Liver (tissue), 8 donors: ENCODE measurements at regions not wholly inside any gene's neighbourhood (a gene's known extent, or its start where the extent isn't known, plus 50 kb on each side); places are given as distances from the start of the nearest gene placed in this dataset.

ENCODE experiments used
- DNase-seq: peaks from one replicate; pipeline ENCODE4 v3.0.0-alpha.2; 2017; ENCODE audit warnings: low spot score
- H3K27ac ChIP-seq, 2 donors: one replicate each; pipeline ENCODE4 v1.7.0; 2013; ENCODE audit warnings: inconsistent platforms in 2 of 2, low read length in 2 of 2, control low read depth in 1 of 2, low read depth in 1 of 2, mild to moderate bottlenecking in 1 of 2
- H3K27me3 ChIP-seq, 4 donors: one replicate each; pipeline versions ENCODE4 v1.6.1 to v1.7.0; 2013; ENCODE audit warnings: low read length in 3 of 4, inconsistent platforms in 1 of 4, mild to moderate bottlenecking in 1 of 4, moderate library complexity in 1 of 4; ENCODE audit not compliant: control insufficient read depth in 4 of 4, insufficient read depth in 4 of 4
- H3K36me3 ChIP-seq, 4 donors: one replicate each; pipeline versions ENCODE4 v1.6.1 to v1.7.0; 2013; ENCODE audit warnings: low read length in 3 of 4, mild to moderate bottlenecking in 3 of 4, low read depth in 1 of 4, moderate library complexity in 1 of 4; ENCODE audit not compliant: control insufficient read depth in 4 of 4, insufficient read depth in 3 of 4
- H3K4me1 ChIP-seq, 4 donors: one replicate each; pipeline versions ENCODE4 v1.6.1 to v1.7.0; 2013; ENCODE audit warnings: low read length in 3 of 4, mild to moderate bottlenecking in 3 of 4, moderate library complexity in 1 of 4; ENCODE audit not compliant: control insufficient read depth in 4 of 4, insufficient read depth in 4 of 4
- H3K4me3 ChIP-seq, 3 donors: one replicate each; pipeline versions ENCODE4 v1.6.1 to v1.7.0; 2013; ENCODE audit warnings: low read length in 3 of 3, control low read depth in 1 of 3, low read depth in 1 of 3, mild to moderate bottlenecking in 1 of 3
- H3K9ac ChIP-seq, 2 donors: one replicate each; pipeline ENCODE4 v1.7.0; 2013; ENCODE audit warnings: low read length in 2 of 2, mild to moderate bottlenecking in 2 of 2, moderate library complexity in 2 of 2, control low read depth in 1 of 2, low read depth in 1 of 2
- H3K9me3 ChIP-seq, 4 donors: one replicate each; pipeline versions ENCODE4 v1.6.1 to v1.7.0; 2013; ENCODE audit warnings: low read length in 3 of 4; ENCODE audit not compliant: control insufficient read depth in 4 of 4
- ATF3 ChIP-seq: IDR thresholded peaks from 2 replicates; pipeline ENCODE4 v1.6.1; 2016; ENCODE audit warnings: antibody characterized with exemption
- CTCF ChIP-seq: fragments of 150-350 bp; IDR thresholded peaks from 2 replicates; pipeline ENCODE4 v1.5.1; 2017; ENCODE audit warnings: improper control_type of control experiment, low read depth, low read length; ENCODE audit not compliant: missing input control
- EGR1 ChIP-seq, 2 donors: IDR thresholded peaks; 2 replicates each; pipeline ENCODE4 v1.6.1; 2016 to 2018; ENCODE audit warnings: antibody characterized with exemption in 2 of 2, low read depth in 2 of 2
- FOXA1 ChIP-seq: IDR thresholded peaks from 2 replicates; pipeline ENCODE4 v1.6.1; 2016; ENCODE audit warnings: antibody characterized with exemption
- FOXA2 ChIP-seq: IDR thresholded peaks from 2 replicates; pipeline ENCODE4 v1.6.1; 2016; ENCODE audit warnings: antibody characterized with exemption
- GABPA ChIP-seq, 2 donors: IDR thresholded peaks in 1 of 2; conservative IDR thresholded peaks in 1 of 2; 2 replicates each; pipeline ENCODE4 v1.6.1; 2016; ENCODE audit warnings: antibody characterized with exemption in 2 of 2, mild to moderate bottlenecking in 1 of 2, moderate library complexity in 1 of 2
- HNF4A ChIP-seq, 2 donors: conservative IDR thresholded peaks; 2 replicates each; pipeline ENCODE4 v1.6.1; 2016; ENCODE audit warnings: antibody characterized with exemption in 2 of 2, mild to moderate bottlenecking in 2 of 2
- HNF4G ChIP-seq: IDR thresholded peaks from 2 replicates; pipeline ENCODE4 v1.6.1; 2016; ENCODE audit warnings: antibody characterized with exemption
- JUND ChIP-seq, 2 donors: IDR thresholded peaks; 2 replicates each; pipeline ENCODE4 v1.6.1; 2016; ENCODE audit warnings: antibody characterized with exemption in 2 of 2
- MAX ChIP-seq: IDR thresholded peaks from 2 replicates; pipeline ENCODE4 v1.6.1; 2016; ENCODE audit warnings: antibody characterized with exemption
- NR2F2 ChIP-seq: IDR thresholded peaks from 2 replicates; pipeline ENCODE4 v1.6.1; 2016; ENCODE audit warnings: antibody characterized with exemption
- RAD21 ChIP-seq, 2 donors: IDR thresholded peaks; 2 replicates each; pipeline ENCODE4 v1.6.1; 2016; ENCODE audit warnings: antibody characterized with exemption in 2 of 2, mild to moderate bottlenecking in 2 of 2
- REST ChIP-seq: IDR thresholded peaks from 2 replicates; pipeline ENCODE4 v1.6.1; 2016; ENCODE audit warnings: antibody characterized with exemption, mild to moderate bottlenecking
- RXRA ChIP-seq, 2 donors: IDR thresholded peaks; 2 replicates each; pipeline ENCODE4 v1.6.1; 2017 to 2018; ENCODE audit warnings: antibody characterized with exemption in 2 of 2, mild to moderate bottlenecking in 1 of 2
- SP1 ChIP-seq: IDR thresholded peaks from 2 replicates; pipeline ENCODE4 v1.6.1; 2018; ENCODE audit warnings: antibody characterized with exemption, mild to moderate bottlenecking
- TAF1 ChIP-seq: conservative IDR thresholded peaks from 2 replicates; pipeline ENCODE4 v1.6.1; 2016; ENCODE audit warnings: antibody characterized with exemption, mild to moderate bottlenecking
- YY1 ChIP-seq: IDR thresholded peaks from 2 replicates; pipeline ENCODE4 v1.6.1; 2016; ENCODE audit warnings: antibody characterized with exemption, mild to moderate bottlenecking
- ZBTB33 ChIP-seq: IDR thresholded peaks from 2 replicates; pipeline ENCODE4 v1.6.1; 2016; ENCODE audit warnings: antibody characterized with exemption
- WGBS: extraction: QIAGEN DNeasy Blood & Tissue Kit; methylation state at CpG from one replicate; pipeline ENCODE4 v1.1.7; 2013; 5-methylcytosine and 5-hydroxymethylcytosine counted together
- donor health status: healthy.
- donor health status: healthy.
- donor health status: healthy.
- donor health status: healthy.
- donor health status: healthy.

GRCh38 chr10:36157486-36157885 lies 515.4 kb upstream of the FZD8 start:
- Histone ChIP-seq H3K36me3 (no peaks in the 10 kb centered on the region), H3K9ac (no peak overlapping the region), H3K27ac (no peak overlapping the region), H3K4me1 (no peaks in the 10 kb centered on the region), H3K4me3 (no peak overlapping the region), H3K27me3 (no peaks in the 10 kb centered on the region), H3K9me3 (no peaks in the 10 kb centered on the region)
- DNase-seq = no peak
- TF ChIP-seq RAD21 (IDR thresholded peaks at IDR 0.05) (no peak), FOXA1 (no peak), EGR1 (IDR thresholded peaks at IDR 0.05; ENCODE audit: low read depth in 2 of 2) (no peak), HNF4G (no peak), ZBTB33 (no peak), GABPA (IDR thresholded peaks at IDR 0.05 in 1 of 2, conservative IDR thresholded peaks at IDR 0.05 in 1 of 2) (no peak), ATF3 (no peak), MAX (no peak), YY1 (no peak), FOXA2 (no peak), SP1 (no peak), TAF1 (no peak), NR2F2 (no peak), RXRA (IDR thresholded peaks at IDR 0.05) (no peak), CTCF (no peak), REST (no peak), HNF4A (conservative IDR thresholded peaks at IDR 0.05) (no peak), JUND (IDR thresholded peaks at IDR 0.05) (no peak)
- WGBS = 70% methylated on average over 3 of the region's 3 CpGs

GRCh38 chr10:36148207-36148606 lies 506.1 kb upstream of the FZD8 start:
- 96% methylated on average over 1 of the region's 1 CpG for WGBS
- no peak overlapping the region for H3K4me3 ChIP-seq
- no peaks in the 10 kb centered on the region for H3K27me3 ChIP-seq
- no peak overlapping the region for H3K9ac ChIP-seq
- no peak overlapping the region for H3K27ac ChIP-seq
- no peaks in the 10 kb centered on the region for H3K4me1 ChIP-seq
- H3K36me3 ChIP-seq = no peaks in the 10 kb centered on the region
- DNase-seq = no peak
- no peaks in the 10 kb centered on the region for H3K9me3 ChIP-seq
- TF ChIP-seq MAX = no peak
- no peak for TF ChIP-seq GABPA (IDR thresholded peaks at IDR 0.05 in 1 of 2, conservative IDR thresholded peaks at IDR 0.05 in 1 of 2)
- no peak for TF ChIP-seq HNF4G
- TF ChIP-seq FOXA1 = no peak
- no peak for TF ChIP-seq SP1
- TF ChIP-seq RXRA (IDR thresholded peaks at IDR 0.05) = no peak
- no peak for TF ChIP-seq RAD21 (IDR thresholded peaks at IDR 0.05)
- no peak for TF ChIP-seq FOXA2
- no peak for TF ChIP-seq ATF3
- TF ChIP-seq CTCF = no peak
- TF ChIP-seq REST = no peak
